ENCODE measurements at regions not wholly inside any gene's neighbourhood (a gene's known extent, or its start where the extent isn't known, plus 50 kb on each side); places are given as distances from the start of the nearest gene placed in this dataset.
"Not testable (repeated sequence)": the region's sequence is repeated elsewhere in the genome, so short reads cannot be mapped to it uniquely, and the experiment has no call there.

DNA sequence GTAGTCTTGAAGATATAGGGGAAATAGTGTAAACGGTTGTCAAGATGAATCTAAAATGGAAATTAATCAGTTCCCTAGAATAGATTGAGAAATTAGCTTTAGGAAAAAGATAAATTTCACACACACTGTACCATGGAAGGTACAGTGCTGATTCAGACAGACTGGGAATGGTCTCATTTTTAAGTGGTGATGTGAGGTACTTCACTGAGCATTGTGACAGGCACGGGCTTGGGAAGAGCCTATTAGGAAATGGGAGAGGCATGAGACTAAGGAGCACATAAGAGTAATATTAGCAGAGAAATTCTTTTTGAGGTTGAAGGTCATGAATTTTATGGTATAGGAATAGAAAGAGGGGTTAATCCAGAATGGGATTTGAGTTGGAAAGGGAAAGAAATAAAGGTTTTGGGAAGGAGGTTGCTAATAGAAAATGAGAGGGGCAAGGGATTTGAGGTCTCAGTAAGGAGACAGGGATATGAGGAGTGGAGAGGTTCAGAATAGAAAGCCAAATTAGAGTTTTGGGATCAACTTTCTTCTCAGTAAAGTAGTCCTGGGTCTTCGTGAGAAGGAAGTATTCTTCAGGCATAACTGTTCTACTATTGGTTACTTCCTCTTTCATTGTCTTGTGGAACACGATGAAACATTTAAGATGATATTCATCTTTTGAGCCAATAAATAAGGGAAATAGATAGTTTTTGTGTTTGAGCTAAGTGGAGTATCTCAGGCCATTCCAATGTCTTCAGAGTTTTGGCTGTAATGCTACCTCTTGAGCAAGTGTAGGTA is 115.0 kb upstream of the FBXO28 start:
- not testable (repeated sequence) for DNase-seq (ENCODE audit: extremely low read depth in 1 of 11, low read depth in 9 of 11, low spot score in 4 of 11)

- DNase-seq (ENCODE audit: extremely low read depth in 1 of 11, low read depth in 9 of 11, low spot score in 4 of 11) = not testable (repeated sequence)
Observed at GRCh38 chr1:223996376-223996775, 117.5 kb upstream of the FBXO28 start.

DNA sequence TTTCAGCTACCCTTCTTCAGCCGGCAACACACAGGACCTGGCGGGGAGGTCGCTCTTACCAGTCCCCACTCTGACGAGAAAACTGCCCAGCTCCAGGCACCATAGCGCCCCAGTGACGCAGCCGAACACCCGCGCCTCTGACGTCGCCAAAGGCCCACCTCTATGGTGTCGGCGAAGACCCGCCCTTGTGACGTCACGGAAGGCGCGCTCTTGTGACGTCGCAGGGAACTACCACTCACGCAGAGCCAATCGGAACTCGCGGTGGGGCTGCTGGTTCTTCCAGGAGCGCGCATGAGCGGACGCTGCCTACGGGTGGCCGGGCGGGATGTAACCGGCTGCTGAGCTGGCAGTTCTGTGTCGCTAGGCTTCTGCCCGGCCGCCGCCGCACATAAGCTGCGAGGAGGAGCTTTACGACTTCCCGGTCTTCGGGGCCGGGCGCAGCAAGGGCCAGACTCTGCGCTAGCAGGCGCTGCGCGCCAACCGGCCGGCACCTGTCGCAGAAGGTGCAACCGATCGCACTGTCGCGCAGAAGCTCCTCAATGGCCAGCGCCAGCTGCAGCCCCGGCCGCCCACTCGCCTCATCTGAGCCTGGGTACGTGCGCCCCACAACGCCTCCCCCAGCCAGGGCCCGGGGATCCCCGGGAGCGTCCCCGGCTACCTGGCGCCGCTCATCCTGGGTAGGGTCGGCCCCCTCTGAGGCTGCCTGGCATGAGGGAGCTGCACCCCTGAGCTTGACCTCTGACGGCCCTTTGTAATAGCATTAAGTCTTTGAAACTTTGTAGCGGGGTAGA is 121.3 kb upstream of the FBXO28 start:
- DNase-seq (ENCODE audit: extremely low read depth in 1 of 11, low read depth in 9 of 11, low spot score in 4 of 11) = peak; percentile 94 to 99 (median 97)

- DNase-seq (ENCODE audit: extremely low read depth in 1 of 11, low read depth in 9 of 11, low spot score in 4 of 11) = not testable (repeated sequence)
Observed at GRCh38 chr1:223991297-223991857, 122.5 kb upstream of the FBXO28 start.

- not testable (repeated sequence) for DNase-seq (ENCODE audit: extremely low read depth in 1 of 11, low read depth in 9 of 11, low spot score in 4 of 11)
Observed at GRCh38 chr1:223961985-223962384, 116.2 kb upstream of the TP53BP2 start.

DNA sequence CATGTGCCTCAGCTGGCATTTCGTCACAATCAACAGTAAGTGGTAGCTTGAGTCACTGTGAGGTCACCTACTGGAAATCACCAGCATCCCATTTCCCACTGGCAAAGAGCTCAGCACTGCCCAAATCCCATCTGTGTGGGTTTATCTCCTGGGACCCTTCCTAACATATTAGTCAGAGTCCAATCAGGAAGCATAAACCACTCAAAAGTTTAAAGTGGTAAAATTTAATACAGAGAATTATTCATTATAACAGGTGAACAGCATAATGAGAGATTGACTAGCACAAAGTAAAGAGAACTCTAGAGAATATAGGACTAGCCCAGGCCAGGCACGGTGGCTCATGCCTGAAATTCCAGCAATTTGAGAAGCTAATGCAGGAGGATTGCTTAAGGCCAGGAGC is 107.1 kb upstream of the TP53BP2 start:
- DNase-seq (ENCODE audit: extremely low read depth in 1 of 11, low read depth in 9 of 11, low spot score in 4 of 11) = not testable (repeated sequence)

GRCh38 chr1:223951551-223951950 is 105.8 kb upstream of the TP53BP2 start:
- not testable (repeated sequence) for DNase-seq (ENCODE audit: extremely low read depth in 1 of 11, low read depth in 9 of 11, low spot score in 4 of 11)

- not testable (repeated sequence) for DNase-seq (ENCODE audit: extremely low read depth in 1 of 11, low read depth in 9 of 11, low spot score in 4 of 11)
Observed at GRCh38 chr1:223949944-223950343, 104.2 kb upstream of the TP53BP2 start.

- DNase-seq (ENCODE audit: extremely low read depth in 1 of 11, low read depth in 9 of 11, low spot score in 4 of 11) = not testable (repeated sequence)
Observed at GRCh38 chr1:223948041-223948440, 102.3 kb upstream of the TP53BP2 start.

DNA sequence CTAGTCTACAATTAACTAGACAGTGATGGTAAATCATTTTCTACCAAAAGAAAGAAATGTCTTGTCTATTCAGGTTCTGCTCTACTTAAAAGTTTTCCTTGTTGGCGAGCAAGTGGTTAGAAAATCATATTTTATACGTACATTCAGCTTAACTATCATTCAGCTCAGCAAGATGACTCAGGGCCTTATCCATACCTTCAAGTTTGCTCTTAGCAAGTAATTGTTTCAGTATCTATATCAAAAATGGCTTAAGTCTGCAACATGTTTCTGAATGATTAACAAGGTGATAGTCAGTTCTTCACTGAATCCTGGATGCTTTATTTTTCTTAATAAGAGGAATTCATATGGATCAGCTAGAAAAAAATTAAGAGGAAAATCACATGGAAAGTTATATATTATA is 90.8 kb upstream of the TP53BP2 start:
- not testable (repeated sequence) for DNase-seq (ENCODE audit: extremely low read depth in 1 of 11, low read depth in 9 of 11, low spot score in 4 of 11)

- DNase-seq (ENCODE audit: extremely low read depth in 1 of 11, low read depth in 9 of 11, low spot score in 4 of 11) = not testable (repeated sequence)
Observed at GRCh38 chr1:223931476-223931875, 85.7 kb upstream of the TP53BP2 start.

DNA sequence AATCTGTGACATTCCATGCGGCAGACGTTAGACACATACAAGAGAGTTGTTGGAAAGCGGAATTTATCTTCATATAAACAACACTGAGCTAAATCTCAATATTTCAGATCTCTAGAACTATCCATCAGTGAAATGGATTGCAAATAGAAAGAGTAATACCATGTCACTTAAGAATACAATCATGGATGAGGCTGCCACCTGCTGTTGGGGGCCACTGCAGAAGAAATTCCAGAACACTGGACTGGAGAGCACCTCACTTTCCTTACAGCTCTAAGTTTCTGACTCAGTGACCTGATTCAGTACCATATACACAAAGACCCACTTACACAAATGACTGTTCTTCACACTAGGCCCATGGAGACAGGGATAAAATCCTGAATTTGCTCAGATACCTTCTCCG is 75.1 kb upstream of the TP53BP2 start:
- not testable (repeated sequence) for DNase-seq (ENCODE audit: extremely low read depth in 1 of 11, low read depth in 9 of 11, low spot score in 4 of 11)

GRCh38 chr1:223915476-223915875 is 69.7 kb upstream of the TP53BP2 start:
- not testable (repeated sequence) for DNase-seq (ENCODE audit: extremely low read depth in 1 of 11, low read depth in 9 of 11, low spot score in 4 of 11)

GRCh38 chr1:223913715-223914114 is 68.0 kb upstream of the TP53BP2 start:
- DNase-seq (ENCODE audit: extremely low read depth in 1 of 11, low read depth in 9 of 11, low spot score in 4 of 11) = not testable (repeated sequence)

- DNase-seq (ENCODE audit: extremely low read depth in 1 of 11, low read depth in 9 of 11, low spot score in 4 of 11) = not testable (repeated sequence)
Observed at GRCh38 chr1:223907943-223908587, 62.3 kb upstream of the TP53BP2 start.

- not testable (repeated sequence) for DNase-seq (ENCODE audit: extremely low read depth in 1 of 11, low read depth in 9 of 11, low spot score in 4 of 11)
Observed at GRCh38 chr1:223903221-223903620, 57.5 kb upstream of the TP53BP2 start.

DNA sequence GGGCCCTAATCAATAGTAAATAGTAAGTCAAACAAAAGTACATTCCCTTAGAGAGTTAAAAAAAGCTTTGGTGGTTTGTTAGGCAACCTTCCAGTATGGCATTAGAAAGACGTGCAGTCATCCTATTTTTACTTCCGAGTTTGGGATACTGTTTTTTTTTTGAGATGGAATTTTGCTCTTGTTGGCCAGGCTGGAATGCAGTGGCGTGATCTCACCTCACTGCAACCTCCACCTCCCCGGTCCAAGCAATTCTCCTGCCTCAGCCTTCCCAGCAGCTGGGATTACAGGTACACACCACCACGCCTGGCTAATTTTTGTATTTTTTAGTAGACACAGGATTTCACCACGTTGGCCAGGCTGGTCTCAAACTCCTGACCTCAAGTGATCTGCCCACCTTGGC is 54.0 kb upstream of the TP53BP2 start:
- not testable (repeated sequence) for DNase-seq (ENCODE audit: extremely low read depth in 1 of 11, low read depth in 9 of 11, low spot score in 4 of 11)

DNA sequence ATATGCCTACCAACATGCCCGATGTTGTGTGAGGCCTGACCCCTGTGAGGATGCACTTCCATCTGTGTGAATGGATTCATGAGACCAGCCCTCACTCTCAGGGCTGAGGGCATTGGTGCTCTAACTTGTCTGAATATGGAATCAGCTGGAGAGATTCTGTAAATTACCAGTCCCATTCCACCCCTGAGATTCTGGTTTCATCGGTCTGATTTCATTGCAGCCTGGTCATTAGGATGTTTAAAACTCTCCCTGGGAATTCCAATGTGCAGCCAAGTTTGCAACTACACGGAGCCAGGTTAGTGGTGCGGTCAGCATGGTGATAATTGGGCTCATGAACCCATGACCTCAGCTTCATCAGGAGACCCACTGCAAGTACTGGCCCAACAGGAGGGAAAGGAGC is 51.4 kb upstream of the TP53BP2 start:
- not testable (repeated sequence) for DNase-seq (ENCODE audit: extremely low read depth in 1 of 11, low read depth in 9 of 11, low spot score in 4 of 11)

- DNase-seq (ENCODE audit: extremely low read depth in 1 of 11, low read depth in 9 of 11, low spot score in 4 of 11) = not testable (repeated sequence)
Observed at GRCh38 chr1:223895950-223896349, 50.2 kb upstream of the TP53BP2 start.
